ENCODE measurements at regions not wholly inside any gene's neighbourhood (a gene's known extent, or its start where the extent isn't known, plus 50 kb on each side); places are given as distances from the start of the nearest gene placed in this dataset.

- WGBS (ENCODE audit: missing lambda C conversion rate): 37% methylated on average over 3 of the region's 3 CpGs
- peak overlapping the region in 1 of 2 experiments; percentile 53; a peak in 1 of 6 replicates for H3K27ac ChIP-seq
- ATAC-seq (no peak), FAIRE-seq (no peak), DNase-seq (ENCODE audit: low read depth in 1 of 2, low spot score in 1 of 2) (no peak)
- peaks cover 10% of the 10 kb centered on the region; the same call in 2 of the 3 replicates for H3K4me1 ChIP-seq
- H3K9me3 ChIP-seq: no peaks in the 10 kb centered on the region
- H3K4me2 ChIP-seq: peak overlapping the region; percentile 19; the same call in 1 of the 3 replicates
- no peak overlapping the region for H3K4me3 ChIP-seq
- CTCF ChIA-PET: interaction anchor here (0.9 to 1.0 kb wide), 2 partner anchors 12 to 271 kb away, joined by 3 read pairs; no protein-coding TSS in a partner anchor
- TF ChIP-seq HOXB13 (CRISPR knock-in tag; IDR thresholded peaks at IDR 0.05; ENCODE audit: low read depth) (no peak), KDM5A (IDR thresholded peaks at IDR 0.05) (no peak), USF2 (IDR thresholded peaks at IDR 0.05) (no peak), ZFP36 (IDR thresholded peaks at IDR 0.05; ENCODE audit: borderline replicate concordance, partially characterized antibody) (no peak), RAD21 (conservative IDR thresholded peaks at IDR 0.05 in 1 of 2, IDR thresholded peaks at IDR 0.05 in 1 of 2) (no peak), HOXA7 (CRISPR knock-in tag; IDR thresholded peaks at IDR 0.05) (no peak), ATOH8 (CRISPR knock-in tag; IDR thresholded peaks at IDR 0.05; ENCODE audit: low read depth) (no peak), MYC (IDR thresholded peaks at IDR 0.05; ENCODE audit: borderline replicate concordance, low read length) (no peak), PBX3 (IDR thresholded peaks at IDR 0.05) (no peak), HES2 (IDR thresholded peaks at IDR 0.05) (no peak), CEBPB (IDR thresholded peaks at IDR 0.05) (no peak), MAZ (IDR thresholded peaks at IDR 0.05; ENCODE audit: borderline replicate concordance, low read depth, low read length) (no peak), CTCF (IDR thresholded peaks at IDR 0.05) (no peak), RFX5 (IDR thresholded peaks at IDR 0.05) (no peak)
- POLR2A ChIA-PET: no interaction called here
These were observed 110.4 kb downstream of the IL12A start for GRCh38 chr3:160098926-160099626.

- no peak for ATAC-seq
- DNase-seq (ENCODE audit: low read depth in 1 of 2, low spot score in 1 of 2): no peak
- 53% methylated on average over 5 of the region's 5 CpGs for WGBS (ENCODE audit: missing lambda C conversion rate)
- Histone ChIP-seq H3K9me3 (no peaks in the 10 kb centered on the region), H3K4me3 (no peak overlapping the region), H3K4me1 (peaks cover 10% of the 10 kb centered on the region; the same call in 2 of the 3 replicates), H3K27ac (no peak overlapping the region), H3K4me2 (no peak overlapping the region)
- ChIA-PET CTCF (interaction anchor here (1.0 to 1.3 kb wide), 2 partner anchors 31 to 271 kb away, joined by 3 read pairs; no protein-coding TSS in a partner anchor), POLR2A (no interaction called here)
- TF ChIP-seq CHD2 (IDR thresholded peaks at IDR 0.05; ENCODE audit: low read length, partially characterized antibody): no peak
- TF ChIP-seq KDM5A (IDR thresholded peaks at IDR 0.05): no peak
- no peak for TF ChIP-seq NR3C1 (IDR thresholded peaks at IDR 0.05)
- TF ChIP-seq HMGXB4 (CRISPR knock-in tag; IDR thresholded peaks at IDR 0.05; ENCODE audit: borderline replicate concordance): no peak
- TF ChIP-seq NPAS2 (CRISPR knock-in tag; IDR thresholded peaks at IDR 0.05; ENCODE audit: borderline replicate concordance): no peak
- TF ChIP-seq RCOR1 (IDR thresholded peaks at IDR 0.05; ENCODE audit: low read depth, low read length): no peak
- no peak for TF ChIP-seq ZFP36 (IDR thresholded peaks at IDR 0.05; ENCODE audit: borderline replicate concordance, partially characterized antibody)
- FAIRE-seq: no peak
These were observed 111.2 kb downstream of the IL12A start for GRCh38 chr3:160099834-160100233.
